ENCODE measurements at regions not wholly inside any gene's neighbourhood (a gene's known extent, or its start where the extent isn't known, plus 50 kb on each side); places are given as distances from the start of the nearest gene placed in this dataset.

- no peak overlapping the region for H3K27ac ChIP-seq (ENCODE audit: control insufficient read depth, insufficient read depth, low read length)
Measured at GRCh38 chr4:98747393-98748091, 89.1 kb upstream of the TSPAN5 start.

GRCh38 chr4:98746936-98747335, 88.5 kb upstream of the TSPAN5 start:
- Histone ChIP-seq H3K27ac (ENCODE audit: control insufficient read depth, insufficient read depth, low read length) (no peak overlapping the region), H3K79me2 (ENCODE audit: control insufficient read depth, insufficient read depth, low read length) (no peaks in the 10 kb centered on the region), H3K9me3 (ENCODE audit: control insufficient read depth, low read depth, low read length) (no peaks in the 10 kb centered on the region), H3K4me2 (ENCODE audit: control insufficient read depth, extremely low read depth, insufficient read depth, low read depth, low read length) (no peak overlapping the region), H3K9ac (ENCODE audit: control insufficient read depth, extremely low read depth, insufficient read depth, low read length) (no peak overlapping the region), H3K27me3 (ENCODE audit: control insufficient read depth, extremely low read depth, insufficient read depth, low read length) (no peaks in the 10 kb centered on the region), H4K20me1 (ENCODE audit: control insufficient read depth, extremely low read depth, insufficient read depth, low read length) (no peaks in the 10 kb centered on the region), H3K4me1 (ENCODE audit: control insufficient read depth, extremely low read depth, insufficient read depth, low read length) (no peaks in the 10 kb centered on the region), H3K9me1 (ENCODE audit: control insufficient read depth, extremely low read depth, insufficient read depth, low read length) (no peaks in the 10 kb centered on the region), H2AFZ (ENCODE audit: control insufficient read depth, low read length) (no peak overlapping the region), H3K4me3 (ENCODE audit: control insufficient read depth in 2 of 3, extremely low read depth in 1 of 3, insufficient read depth in 2 of 3, low read depth in 1 of 3, low read length in 3 of 3) (no peak overlapping the region), H3K36me3 (ENCODE audit: control insufficient read depth in 2 of 2, extremely low read depth in 1 of 2, insufficient read depth in 2 of 2, low read length in 2 of 2) (no peaks in the 10 kb centered on the region)
- no peak for DNase-seq (ENCODE audit: low read depth, low spot score)
- no peak for FAIRE-seq
- TF ChIP-seq CTCF (optimal IDR thresholded peaks at IDR 0.05 in 1 of 3, IDR thresholded peaks at IDR 0.05 in 1 of 3, conservative IDR thresholded peaks at IDR 0.05 in 1 of 3; ENCODE audit: extremely low read depth in 1 of 3, insufficient read depth in 2 of 3, low read length in 3 of 3), result no peak
- TF ChIP-seq EZH2 (IDR thresholded peaks at IDR 0.05; ENCODE audit: low read length), result no peak
- dilution Hi-C loops (cut with MboI; ENCODE audit: extremely low pct_ligation_motif_present, low sequenced_read_pairs), result no loop called here

More at GRCh38 chr4:98747393-98748091, 89.1 kb upstream of the TSPAN5 start:
- Histone ChIP-seq H3K79me2 (ENCODE audit: control insufficient read depth, insufficient read depth, low read length) (no peaks in the 10 kb centered on the region), H4K20me1 (ENCODE audit: control insufficient read depth, extremely low read depth, insufficient read depth, low read length) (no peaks in the 10 kb centered on the region), H3K9ac (ENCODE audit: control insufficient read depth, extremely low read depth, insufficient read depth, low read length) (no peak overlapping the region), H3K4me1 (ENCODE audit: control insufficient read depth, extremely low read depth, insufficient read depth, low read length) (no peaks in the 10 kb centered on the region), H3K4me2 (ENCODE audit: control insufficient read depth, extremely low read depth, insufficient read depth, low read depth, low read length) (no peak overlapping the region), H3K36me3 (ENCODE audit: control insufficient read depth in 2 of 2, extremely low read depth in 1 of 2, insufficient read depth in 2 of 2, low read length in 2 of 2) (no peaks in the 10 kb centered on the region), H2AFZ (ENCODE audit: control insufficient read depth, low read length) (no peak overlapping the region), H3K27me3 (ENCODE audit: control insufficient read depth, extremely low read depth, insufficient read depth, low read length) (no peaks in the 10 kb centered on the region), H3K4me3 (ENCODE audit: control insufficient read depth in 2 of 3, extremely low read depth in 1 of 3, insufficient read depth in 2 of 3, low read depth in 1 of 3, low read length in 3 of 3) (no peak overlapping the region), H3K9me1 (ENCODE audit: control insufficient read depth, extremely low read depth, insufficient read depth, low read length) (no peaks in the 10 kb centered on the region), H3K9me3 (ENCODE audit: control insufficient read depth, low read depth, low read length) (no peaks in the 10 kb centered on the region)
- no peak for FAIRE-seq
- dilution Hi-C loops (cut with MboI; ENCODE audit: extremely low pct_ligation_motif_present, low sequenced_read_pairs), result no loop called here
- DNase-seq (ENCODE audit: low read depth, low spot score), result no peak
- TF ChIP-seq EZH2 (IDR thresholded peaks at IDR 0.05; ENCODE audit: low read length) (no peak), CTCF (optimal IDR thresholded peaks at IDR 0.05 in 1 of 3, IDR thresholded peaks at IDR 0.05 in 1 of 3, conservative IDR thresholded peaks at IDR 0.05 in 1 of 3; ENCODE audit: extremely low read depth in 1 of 3, insufficient read depth in 2 of 3, low read length in 3 of 3) (no peak)
